ENCODE measurements at regions not wholly inside any gene's neighbourhood (a gene's known extent, or its start where the extent isn't known, plus 50 kb on each side); places are given as distances from the start of the nearest gene placed in this dataset.

DNA sequence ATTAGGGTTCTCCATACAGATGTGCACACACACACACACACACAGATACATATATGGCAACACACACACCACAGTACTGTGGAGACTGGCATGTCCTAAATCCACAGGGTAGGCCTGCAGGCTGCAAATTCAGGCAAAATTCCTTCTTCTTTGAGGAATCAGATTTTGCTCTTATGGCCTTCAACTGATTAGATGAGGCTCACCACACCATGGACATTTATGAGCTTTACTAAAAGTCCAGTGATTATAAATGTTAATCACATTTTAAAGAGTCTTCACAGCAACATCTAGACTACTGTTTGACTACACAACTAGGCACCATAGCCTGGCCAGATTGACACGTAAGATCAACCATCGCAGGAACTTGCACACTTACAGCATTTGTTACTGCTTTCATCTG is 140.3 kb upstream of the UBE3A start:
- no peak overlapping the region for H2BK20ac ChIP-seq (ENCODE audit: low read length)
- H2BK120ac ChIP-seq (replicated peaks; ENCODE audit: low read depth, low read length): no peak overlapping the region
- no peaks in the 10 kb centered on the region; a peak in 1 of 4 replicates for H3K9me3 ChIP-seq (ENCODE audit: insufficient read depth in 2 of 2, low read depth in 1 of 2, low read length in 1 of 2)
- no peak overlapping the region for H4K8ac ChIP-seq (ENCODE audit: extremely low read depth, insufficient read depth, low read length)
- no peak overlapping the region for H3K27ac ChIP-seq (ENCODE audit: low read depth, low read length)
- H4K91ac ChIP-seq (replicated peaks; ENCODE audit: insufficient read length, low read length): no peak overlapping the region
- CTCF ChIA-PET (ENCODE audit: partially characterized antibody): interaction anchor here (1.3 kb wide), 1 partner anchor 13 kb away, joined by 5 read pairs; no protein-coding TSS in a partner anchor
- H3K4me2 ChIP-seq (ENCODE audit: insufficient read depth in 1 of 2, low read depth in 2 of 2, low read length in 2 of 2): no peak overlapping the region
- H4K5ac ChIP-seq (ENCODE audit: insufficient read length, low read depth, low read length): no peak overlapping the region
- 100% methylated on average over 2 of the region's 2 CpGs; no CpG with 5 or more reads in 1 of the 2 experiments for WGBS, 2 experiments (ENCODE audit: extremely low coverage in 1 of 2, insufficient coverage in 1 of 2, insufficient read length in 1 of 2, insufficient replicate concordance in 2 of 2, low coverage in 1 of 2, low lambda C conversion rate in 2 of 2, missing lambda C conversion rate in 1 of 2)
- TF ChIP-seq SIN3A (conservative IDR thresholded peaks at IDR 0.05 in 1 of 2, IDR thresholded peaks at IDR 0.05 in 1 of 2; ENCODE audit: low read depth in 1 of 2, low read length in 2 of 2) (no peak), RAD21 (IDR thresholded peaks at IDR 0.05 in 1 of 2, conservative IDR thresholded peaks at IDR 0.05 in 1 of 2; ENCODE audit: low read depth in 2 of 2, low read length in 2 of 2) (no peak), SUZ12 (IDR thresholded peaks at IDR 0.05; ENCODE audit: low read length) (no peak), EZH2 (IDR thresholded peaks at IDR 0.05; ENCODE audit: low read depth, low read length, severe bottlenecking) (no peak)
- H3K4me3 ChIP-seq (ENCODE audit: extremely low read depth in 1 of 4, insufficient read depth in 2 of 4, low read depth in 3 of 4, low read length in 4 of 4): no peak overlapping the region
- H3K27me3 ChIP-seq (replicated peaks in 1 of 4; ENCODE audit: control insufficient read depth in 3 of 4, extremely low read depth in 1 of 4, insufficient read depth in 3 of 4, low read length in 3 of 4): 0 out of 7 replicates have a peak, but pooled peaks cover 0 to 2% (median 0%) of the 10 kb centered on the region in 4 experiments
- H2BK5ac ChIP-seq (ENCODE audit: low read depth, low read length): no peak overlapping the region
- peak overlapping the region; percentile 37 for H3K23ac ChIP-seq (ENCODE audit: insufficient read length)
- no peaks in the 10 kb centered on the region for H4K20me1 ChIP-seq (replicated peaks in 1 of 2; ENCODE audit: control insufficient read depth in 1 of 2, insufficient read depth in 2 of 2, low read length in 2 of 2)
- H3K79me1 ChIP-seq (ENCODE audit: low read depth, low read length): no peaks in the 10 kb centered on the region
- H2BK15ac ChIP-seq (ENCODE audit: low read length): no peak overlapping the region
- no peak overlapping the region for H3K4ac ChIP-seq (replicated peaks; ENCODE audit: insufficient read length, low read depth, low read length)
- no peak overlapping the region for H2BK12ac ChIP-seq (ENCODE audit: low read depth, low read length)
- H2AFZ ChIP-seq (ENCODE audit: low read length): no peak overlapping the region
- H3K18ac ChIP-seq (ENCODE audit: extremely low read depth, low read length): no peak overlapping the region
- no peak overlapping the region for H3K56ac ChIP-seq (replicated peaks; ENCODE audit: insufficient read length, low read depth, low read length)
- no peak overlapping the region for H3K9ac ChIP-seq (replicated peaks in 1 of 4; ENCODE audit: extremely low read depth in 1 of 4, low read depth in 3 of 4, low read length in 3 of 4)
- DNase-seq (ENCODE audit: low read depth in 1 of 2, low spot score in 2 of 2) (no peak), FAIRE-seq (no peak)
- no peaks in the 10 kb centered on the region for H3K79me2 ChIP-seq (ENCODE audit: control insufficient read depth in 1 of 2, insufficient read depth in 2 of 2, low read length in 2 of 2)
- H2AK5ac ChIP-seq (ENCODE audit: low read depth, low read length): no peak overlapping the region
- no peaks in the 10 kb centered on the region for H3K4me1 ChIP-seq (replicated peaks in 1 of 4; ENCODE audit: control insufficient read depth in 3 of 4, insufficient read depth in 4 of 4, low read length in 3 of 4)
- POLR2A ChIA-PET (ENCODE audit: partially characterized antibody): no interaction called here
- H3K23me2 ChIP-seq (ENCODE audit: low read depth, low read length): no peaks in the 10 kb centered on the region
- H3K14ac ChIP-seq (ENCODE audit: insufficient read length): no peak overlapping the region
- no peaks in the 10 kb centered on the region for H3K36me3 ChIP-seq (ENCODE audit: control insufficient read depth in 2 of 4, insufficient read depth in 4 of 4, low read length in 3 of 4)
